Hepatocyte (in vitro differentiated cells): ENCODE measurements at regions not wholly inside any gene's neighbourhood (a gene's known extent, or its start where the extent isn't known, plus 50 kb on each side); places are given as distances from the start of the nearest gene placed in this dataset.

Source experiments
- DNase-seq: peaks from one replicate; pipeline ENCODE4 v3.0.0-alpha.2; 2016; ENCODE audit warnings: low spot score
- H2AFZ ChIP-seq: fragments of 200-600 bp; sonication (generic); 2 replicates; pipeline ENCODE4 v1.6.0; 2016; ENCODE audit warnings: antibody characterized with exemption, mild to moderate bottlenecking
- H3K27ac ChIP-seq: fragments of 200-600 bp; sonication (generic); 2 replicates; pipeline ENCODE4 v1.5.1; 2016; ENCODE audit warnings: mild to moderate bottlenecking
- H3K27me3 ChIP-seq: fragments of 200-600 bp; sonication (generic); 2 replicates; pipeline ENCODE4 v1.6.1; 2016
- H3K36me3 ChIP-seq: fragments of 200-600 bp; sonication (generic); replicated peaks from 2 replicates; pipeline ENCODE4 v1.5.1; 2016; ENCODE audit warnings: low read depth; ENCODE audit not compliant: insufficient read depth
- H3K4me1 ChIP-seq: fragments of 200-600 bp; sonication (generic); 2 replicates; pipeline ENCODE4 v1.5.1; 2016; ENCODE audit warnings: mild to moderate bottlenecking, moderate library complexity; ENCODE audit not compliant: insufficient read depth
- H3K4me2 ChIP-seq: fragments of 200-600 bp; sonication (generic); 2 replicates; pipeline ENCODE4 v1.6.0; 2016
- H3K4me3 ChIP-seq: fragments of 200-600 bp; sonication (generic); 2 replicates; pipeline ENCODE4 v1.5.1; 2016; ENCODE audit warnings: mild to moderate bottlenecking
- H3K79me2 ChIP-seq: fragments of 200-600 bp; sonication (generic); 2 replicates; pipeline ENCODE4 v1.6.0; 2017; ENCODE audit warnings: mild to moderate bottlenecking
- H3K9me2 ChIP-seq: fragments of 200-600 bp; sonication (generic); replicated peaks from 2 replicates; pipeline ENCODE4 v1.6.0; 2017; ENCODE audit warnings: mild to moderate bottlenecking; ENCODE audit not compliant: insufficient read depth
- H3K9me3 ChIP-seq: fragments of 200-600 bp; sonication (generic); 2 replicates; pipeline ENCODE4 v1.5.1; 2016; ENCODE audit warnings: low read depth, mild to moderate bottlenecking
- H4K20me1 ChIP-seq: fragments of 200-600 bp; sonication (generic); 2 replicates; pipeline ENCODE4 v1.6.0; 2016; ENCODE audit warnings: mild to moderate bottlenecking; ENCODE audit not compliant: insufficient read depth, poor library complexity, severe bottlenecking
- CTCF ChIP-seq: fragments of 200-600 bp; sonication (generic); IDR thresholded peaks from 2 replicates; pipeline ENCODE4 v1.5.1; 2016; ENCODE audit warnings: antibody characterized with exemption, mild to moderate bottlenecking; ENCODE audit not compliant: poor library complexity
- EZH2 ChIP-seq: fragments of 200-600 bp; sonication (generic); IDR thresholded peaks from 2 replicates; pipeline ENCODE4 v1.6.1; 2016; ENCODE audit warnings: antibody characterized with exemption, mild to moderate bottlenecking, borderline replicate concordance
- EZH2phosphoT487 ChIP-seq: fragments of 200-600 bp; sonication (generic); IDR thresholded peaks from one replicate; pipeline ENCODE4 v1.6.1; 2018; ENCODE audit warnings: antibody characterized with exemption, mild to moderate bottlenecking, low read depth, moderate library complexity; ENCODE audit not compliant: unreplicated experiment, severe bottlenecking
- WGBS: methylation state at CpG from one replicate; pipeline ENCODE4 v1.1.6; 2016; ENCODE audit warnings: low lambda C conversion rate; ENCODE audit errors: missing lambda C conversion rate; 5-methylcytosine and 5-hydroxymethylcytosine counted together

GRCh38 chr13:93145199-93145598, 81.4 kb upstream of the GPC6 start:
- TF ChIP-seq EZH2phosphoT487 (no peak), EZH2 (no peak), CTCF (no peak)
- peaks cover 14% of the 10 kb centered on the region for H3K4me1 ChIP-seq
- H3K27me3 ChIP-seq: no peaks in the 10 kb centered on the region
- 69% methylated on average over 2 of the region's 2 CpGs for WGBS
- no peaks in the 10 kb centered on the region for H3K9me2 ChIP-seq
- DNase-seq: no peak
- no peaks in the 10 kb centered on the region for H3K36me3 ChIP-seq
- no peak overlapping the region for H3K4me3 ChIP-seq
- H3K4me2 ChIP-seq: no peak overlapping the region
- peak overlapping the region; percentile 80 for H3K27ac ChIP-seq
- H3K9me3 ChIP-seq: no peaks in the 10 kb centered on the region
- H4K20me1 ChIP-seq: no peaks in the 10 kb centered on the region
- no peak overlapping the region for H2AFZ ChIP-seq
- no peaks in the 10 kb centered on the region for H3K79me2 ChIP-seq

GRCh38 chr13:93146584-93147297, 79.9 kb upstream of the GPC6 start:
- peak overlapping the region; percentile 43 for H3K4me2 ChIP-seq
- peak; percentile 28 for DNase-seq
- no peaks in the 10 kb centered on the region for H3K36me3 ChIP-seq
- H3K9me2 ChIP-seq: no peaks in the 10 kb centered on the region
- H4K20me1 ChIP-seq: no peaks in the 10 kb centered on the region
- H3K4me1 ChIP-seq: peaks cover 14% of the 10 kb centered on the region
- TF ChIP-seq EZH2phosphoT487 (no peak), CTCF (no peak), EZH2 (no peak)
- WGBS: 51% methylated on average over 4 of the region's 4 CpGs
- H3K4me3 ChIP-seq: no peak overlapping the region
- no peaks in the 10 kb centered on the region for H3K27me3 ChIP-seq
- H2AFZ ChIP-seq: no peak overlapping the region
- H3K27ac ChIP-seq: peak overlapping the region; percentile 80
- no peaks in the 10 kb centered on the region for H3K9me3 ChIP-seq
- H3K79me2 ChIP-seq: no peaks in the 10 kb centered on the region

- H3K36me3 ChIP-seq: no peaks in the 10 kb centered on the region
- H3K9me3 ChIP-seq: no peaks in the 10 kb centered on the region
- no peak overlapping the region for H2AFZ ChIP-seq
- H4K20me1 ChIP-seq: no peaks in the 10 kb centered on the region
- H3K27ac ChIP-seq: peak overlapping the region; percentile 74
- WGBS: 79% methylated on average over 1 of the region's 1 CpG
- peak overlapping the region; percentile 43 for H3K4me2 ChIP-seq
- no peak overlapping the region for H3K4me3 ChIP-seq
- no peaks in the 10 kb centered on the region for H3K9me2 ChIP-seq
- H3K4me1 ChIP-seq: peaks cover 14% of the 10 kb centered on the region
- no peaks in the 10 kb centered on the region for H3K27me3 ChIP-seq
- H3K79me2 ChIP-seq: no peaks in the 10 kb centered on the region
- TF ChIP-seq CTCF (no peak), EZH2 (no peak), EZH2phosphoT487 (no peak)
- DNase-seq: no peak
These were observed 79.3 kb upstream of the GPC6 start for GRCh38 chr13:93147298-93147645.

GRCh38 chr13:93147946-93148345, 78.7 kb upstream of the GPC6 start:
- Histone ChIP-seq H3K9me3 (no peaks in the 10 kb centered on the region), H3K36me3 (no peaks in the 10 kb centered on the region), H3K27me3 (no peaks in the 10 kb centered on the region), H3K79me2 (no peaks in the 10 kb centered on the region), H3K9me2 (no peaks in the 10 kb centered on the region), H2AFZ (no peak overlapping the region), H3K27ac (no peak overlapping the region), H3K4me1 (peaks cover 14% of the 10 kb centered on the region), H3K4me3 (no peak overlapping the region), H3K4me2 (no peak overlapping the region), H4K20me1 (no peaks in the 10 kb centered on the region)
- no peak for DNase-seq
- TF ChIP-seq CTCF (no peak), EZH2 (no peak)
- WGBS: 98% methylated on average over 5 of the region's 5 CpGs
